ENCODE measurements at regions not wholly inside any gene's neighbourhood (a gene's known extent, or its start where the extent isn't known, plus 50 kb on each side); places are given as distances from the start of the nearest gene placed in this dataset.
"Not testable (repeated sequence)": the region's sequence is repeated elsewhere in the genome, so short reads cannot be mapped to it uniquely, and the experiment has no call there.

DNA sequence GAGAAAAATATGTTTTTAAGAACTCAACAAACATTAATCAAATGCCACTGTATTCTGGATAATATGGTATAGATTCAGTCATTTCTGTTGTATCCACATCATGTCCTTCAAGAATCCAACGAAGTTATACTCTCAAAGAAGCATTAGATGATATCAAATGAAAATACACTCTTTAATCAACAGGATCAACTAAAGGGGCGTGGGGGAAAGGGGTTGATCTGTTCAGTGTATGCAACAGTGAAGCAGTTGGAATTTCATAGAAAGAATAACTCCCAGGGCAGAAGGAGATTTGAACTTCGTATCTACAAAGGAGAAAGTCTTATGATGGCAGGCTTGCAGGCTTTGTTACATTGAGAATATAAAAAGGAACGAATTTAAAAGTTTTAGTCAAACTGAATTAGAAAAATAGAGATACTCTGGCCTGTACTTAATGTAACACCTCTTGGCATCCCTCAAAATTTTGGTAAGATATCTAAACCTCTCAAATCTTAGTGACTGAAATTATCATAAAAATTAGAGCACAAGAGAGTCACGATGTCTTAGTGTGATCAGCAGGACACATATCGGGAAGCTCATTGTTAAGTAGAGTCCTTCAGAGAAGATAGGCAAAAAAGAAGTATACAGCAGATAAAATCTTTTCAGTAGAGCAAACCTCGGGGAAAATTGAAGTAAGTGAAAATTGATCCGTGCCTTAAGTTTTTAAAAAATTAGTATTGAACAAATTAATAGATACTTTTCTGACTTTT lies 431.4 kb downstream of the KCNJ18 start:
- H3K27ac ChIP-seq: no peak overlapping the region

DNA sequence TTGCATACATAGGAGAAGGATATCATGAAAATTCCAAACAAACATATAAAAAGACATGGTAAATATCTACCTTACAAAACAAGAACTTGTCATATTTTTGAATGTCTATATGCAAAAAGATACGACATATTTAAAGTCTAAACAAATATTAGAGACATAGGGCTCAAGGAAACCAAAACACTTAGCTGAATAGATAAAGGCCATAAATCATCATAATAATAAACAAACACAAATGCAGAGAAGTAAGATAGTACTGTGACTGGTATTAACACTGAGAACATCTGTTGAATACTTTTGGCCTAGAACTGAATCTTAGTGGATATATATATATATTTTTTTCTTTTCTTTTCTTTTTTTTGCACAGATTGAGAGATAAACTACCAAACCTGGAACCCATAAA lies 435.8 kb downstream of the KCNJ18 start:
- no peak overlapping the region for H3K27ac ChIP-seq
- TF ChIP-seq, protein P1, sequence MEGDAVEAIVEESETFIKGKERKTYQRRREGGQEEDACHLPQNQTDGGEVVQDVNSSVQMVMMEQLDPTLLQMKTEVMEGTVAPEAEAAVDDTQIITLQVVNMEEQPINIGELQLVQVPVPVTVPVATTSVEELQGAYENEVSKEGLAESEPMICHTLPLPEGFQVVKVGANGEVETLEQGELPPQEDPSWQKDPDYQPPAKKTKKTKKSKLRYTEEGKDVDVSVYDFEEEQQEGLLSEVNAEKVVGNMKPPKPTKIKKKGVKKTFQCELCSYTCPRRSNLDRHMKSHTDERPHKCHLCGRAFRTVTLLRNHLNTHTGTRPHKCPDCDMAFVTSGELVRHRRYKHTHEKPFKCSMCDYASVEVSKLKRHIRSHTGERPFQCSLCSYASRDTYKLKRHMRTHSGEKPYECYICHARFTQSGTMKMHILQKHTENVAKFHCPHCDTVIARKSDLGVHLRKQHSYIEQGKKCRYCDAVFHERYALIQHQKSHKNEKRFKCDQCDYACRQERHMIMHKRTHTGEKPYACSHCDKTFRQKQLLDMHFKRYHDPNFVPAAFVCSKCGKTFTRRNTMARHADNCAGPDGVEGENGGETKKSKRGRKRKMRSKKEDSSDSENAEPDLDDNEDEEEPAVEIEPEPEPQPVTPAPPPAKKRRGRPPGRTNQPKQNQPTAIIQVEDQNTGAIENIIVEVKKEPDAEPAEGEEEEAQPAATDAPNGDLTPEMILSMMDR (IDR thresholded peaks at IDR 0.05): no peak
- no peak for TF ChIP-seq ZFX (IDR thresholded peaks at IDR 0.05; ENCODE audit: borderline replicate concordance)

More for the DNA sequence above, 431.4 kb downstream of the KCNJ18 start:
- TF ChIP-seq, protein P1 (IDR thresholded peaks at IDR 0.05): no peak
- TF ChIP-seq ZFX (IDR thresholded peaks at IDR 0.05; ENCODE audit: borderline replicate concordance): no peak

DNA sequence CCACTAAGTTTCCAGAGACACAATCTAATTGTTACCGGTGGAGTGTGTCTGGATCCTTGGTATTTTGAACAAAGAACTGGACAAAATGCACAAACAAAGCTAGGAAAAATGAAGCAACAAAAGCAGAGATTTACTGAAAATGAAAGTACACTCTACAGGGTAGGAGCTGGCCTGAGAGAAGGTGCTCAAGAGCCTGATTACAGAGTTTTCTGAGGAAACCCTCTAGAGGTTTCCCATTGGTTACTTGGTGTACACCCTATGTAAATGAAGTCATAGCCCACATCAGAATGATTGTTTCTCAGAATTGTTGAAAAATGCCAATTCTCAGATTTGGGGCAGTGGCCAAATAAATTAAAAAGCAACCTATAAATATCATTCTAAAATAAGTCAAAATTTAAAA lies 436.4 kb downstream of the KCNJ18 start:
- TF ChIP-seq ZFX (IDR thresholded peaks at IDR 0.05; ENCODE audit: borderline replicate concordance): no peak
- TF ChIP-seq, protein P1 (IDR thresholded peaks at IDR 0.05): no peak
- no peak overlapping the region for H3K27ac ChIP-seq

DNA sequence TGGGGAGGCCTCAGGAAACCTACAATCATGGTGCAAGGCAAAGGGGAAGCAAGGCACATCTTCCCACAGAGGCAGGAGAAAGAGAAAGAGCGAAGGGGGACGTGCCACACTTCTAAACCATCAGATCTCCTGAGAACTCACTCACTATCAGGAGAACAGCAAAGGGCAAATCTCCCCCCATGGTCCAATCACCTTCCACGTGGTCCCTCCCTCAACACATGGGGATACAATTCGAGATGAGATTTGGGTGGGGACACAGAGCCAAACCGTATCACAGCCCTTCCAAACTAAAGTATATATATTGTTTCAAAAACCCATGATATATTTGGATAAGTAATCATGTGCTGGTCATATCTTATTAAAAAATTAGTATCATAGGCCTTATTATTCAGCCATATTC lies 437.6 kb downstream of the KCNJ18 start:
- not testable (repeated sequence) for H3K27ac ChIP-seq

DNA sequence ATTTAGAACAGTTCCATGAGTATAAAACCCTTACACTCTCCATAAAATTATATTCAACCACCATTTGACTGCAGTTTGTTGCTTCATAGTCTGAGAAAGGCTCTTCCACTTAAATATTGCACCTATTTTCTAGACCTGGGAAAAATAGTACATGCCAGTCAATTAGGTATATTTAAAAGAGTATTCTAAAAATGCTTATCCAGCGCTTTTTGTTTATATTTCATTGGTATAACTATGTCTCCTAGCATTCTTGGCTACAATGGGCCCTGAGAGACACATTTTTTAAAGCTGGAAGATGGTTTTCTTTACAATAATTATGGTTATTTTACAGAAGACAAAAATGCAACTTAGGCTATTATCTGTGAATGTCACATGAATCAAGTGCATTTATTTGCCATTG lies 439.4 kb downstream of the KCNJ18 start:
- TF ChIP-seq, protein P1 (IDR thresholded peaks at IDR 0.05): no peak
- TF ChIP-seq ZFX (IDR thresholded peaks at IDR 0.05; ENCODE audit: borderline replicate concordance): no peak
- no peak overlapping the region for H3K27ac ChIP-seq

DNA sequence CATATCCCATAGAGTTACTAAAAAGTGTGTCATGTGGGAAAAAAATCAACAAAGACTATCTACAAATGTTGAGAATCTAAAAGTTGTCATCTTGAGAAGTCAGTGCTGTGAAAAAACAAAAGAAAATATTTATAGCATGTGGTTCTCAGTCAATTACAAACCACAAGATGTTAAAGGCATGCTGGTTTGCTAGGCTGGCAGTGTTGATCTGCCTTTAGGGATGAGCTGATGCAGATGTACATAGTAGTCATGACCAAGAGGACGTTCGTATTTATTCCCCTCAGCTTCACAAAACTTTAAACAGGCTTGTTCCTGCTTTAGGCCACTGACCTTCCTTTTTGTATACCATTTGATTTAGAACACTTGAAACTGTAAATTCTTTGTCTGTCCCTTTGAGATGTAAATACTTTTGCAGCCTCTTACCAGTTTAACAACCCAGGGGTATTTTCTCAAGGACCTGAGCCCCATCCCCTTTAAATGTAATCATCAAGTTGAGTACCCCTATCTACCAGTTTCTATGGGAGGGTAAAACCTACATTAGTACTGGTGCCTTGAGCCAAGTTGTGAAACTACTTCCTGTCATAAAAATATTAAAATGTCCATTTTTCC lies 446.6 kb downstream of the KCNJ18 start:
- H3K27ac ChIP-seq: no peak overlapping the region
- TF ChIP-seq ZFX (IDR thresholded peaks at IDR 0.05; ENCODE audit: borderline replicate concordance): no peak
- TF ChIP-seq, protein P1 (IDR thresholded peaks at IDR 0.05): no peak

DNA sequence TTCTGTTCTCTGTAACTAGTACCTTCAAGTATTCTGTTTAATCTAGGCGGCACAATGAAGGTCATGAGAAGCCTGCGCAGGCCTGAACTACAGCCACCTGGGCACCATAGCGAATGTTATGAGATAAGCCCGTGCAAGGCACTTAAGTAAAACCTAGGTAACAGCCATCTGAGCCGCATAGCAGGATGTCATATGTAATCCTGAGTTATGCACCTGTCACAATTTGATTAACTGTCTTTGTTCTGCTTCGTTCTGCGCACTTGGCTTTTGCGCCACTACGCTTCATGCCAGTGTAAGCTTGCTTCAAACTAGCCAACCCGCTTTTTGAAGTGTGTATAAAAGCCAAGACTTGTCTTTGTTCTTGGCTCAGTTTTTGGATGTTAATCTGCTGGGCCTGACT lies 449.8 kb downstream of the KCNJ18 start:
- H3K27ac ChIP-seq: no peak overlapping the region
- TF ChIP-seq, protein P1 (IDR thresholded peaks at IDR 0.05): no peak
